ENCODE measurements at regions not wholly inside any gene's neighbourhood (a gene's known extent, or its start where the extent isn't known, plus 50 kb on each side); places are given as distances from the start of the nearest gene placed in this dataset.
A peak's percentile ranks its signal among the peaks of the same experiment; 100 is the strongest.

DNA sequence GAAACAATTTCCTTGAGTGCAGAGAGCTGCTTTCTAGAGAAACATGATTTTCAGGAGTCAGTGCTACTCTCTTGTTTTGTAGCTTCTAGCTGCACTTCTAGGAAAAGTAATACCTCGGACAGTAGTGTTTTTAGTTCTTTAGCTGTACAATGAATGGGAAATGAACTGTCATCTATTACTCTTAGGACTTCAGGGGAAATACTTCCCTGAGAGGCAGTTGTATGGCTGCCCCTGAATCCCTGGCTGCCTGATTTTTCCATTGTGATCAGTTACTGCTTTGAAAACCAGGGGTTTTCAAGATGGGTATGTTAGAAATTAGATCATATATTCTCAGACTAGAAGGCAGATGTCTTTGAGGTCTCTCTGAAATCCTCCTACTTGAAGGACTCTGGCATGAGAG, 200.3 kb upstream of the SEMA6D start:
- Histone ChIP-seq H3K9me3 (no peaks in the 10 kb centered on the region), H3K27ac (no peak overlapping the region), H3K27me3 (no peaks in the 10 kb centered on the region), H3K36me3 (no peaks in the 10 kb centered on the region), H3K4me3 (no peak overlapping the region), H3K4me1 (ENCODE audit: insufficient read depth) (peaks cover 2% of the 10 kb centered on the region)
- no peak for DNase-seq
- no peak for TF ChIP-seq EP300 (IDR thresholded peaks at IDR 0.05)
- no peak for TF ChIP-seq CTCF (IDR thresholded peaks at IDR 0.05)
- no peak for TF ChIP-seq POLR2A (IDR thresholded peaks at IDR 0.05)
- 39 to 64% (median 52%) methylated on average over 1 of the region's 1 CpG for WGBS, 3 donors
- intact Hi-C loops (cut with DNase I), result no loop called here

DNA sequence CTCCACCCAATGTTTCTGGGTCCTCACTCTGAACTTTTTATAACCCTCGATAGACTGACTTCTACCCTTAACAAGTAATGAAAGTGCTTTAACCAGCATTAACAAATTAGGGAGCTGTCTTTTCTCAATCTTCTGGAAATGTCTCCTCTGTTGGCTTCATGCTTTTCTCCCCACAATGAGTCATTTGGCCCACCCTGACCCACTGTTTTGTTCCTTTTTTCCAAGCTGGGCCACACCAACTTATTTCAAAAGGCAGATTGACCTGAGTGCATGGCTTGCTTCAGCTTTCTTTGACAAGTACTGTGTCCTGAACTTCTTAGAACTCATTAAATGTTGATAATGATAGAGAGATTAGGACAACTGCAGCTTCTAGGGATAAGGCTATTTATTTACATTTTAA, 199.6 kb upstream of the SEMA6D start:
- Histone ChIP-seq H3K36me3 (no peaks in the 10 kb centered on the region), H3K4me3 (no peak overlapping the region), H3K9me3 (no peaks in the 10 kb centered on the region), H3K27me3 (no peaks in the 10 kb centered on the region), H3K27ac (peak overlapping the region in 1 of 2 donors; percentile 8), H3K4me1 (ENCODE audit: insufficient read depth) (peaks cover 2% of the 10 kb centered on the region)
- DNase-seq, result peak in 3 of 5 donors; percentile 10 to 26 (median 11)
- intact Hi-C loops (cut with DNase I), result no loop called here
- TF ChIP-seq POLR2A (IDR thresholded peaks at IDR 0.05) (no peak), EP300 (IDR thresholded peaks at IDR 0.05) (no peak), CTCF (IDR thresholded peaks at IDR 0.05) (no peak)
- 4 to 9% (median 6%) methylated on average over 1 of the region's 1 CpG for WGBS, 3 donors

DNA sequence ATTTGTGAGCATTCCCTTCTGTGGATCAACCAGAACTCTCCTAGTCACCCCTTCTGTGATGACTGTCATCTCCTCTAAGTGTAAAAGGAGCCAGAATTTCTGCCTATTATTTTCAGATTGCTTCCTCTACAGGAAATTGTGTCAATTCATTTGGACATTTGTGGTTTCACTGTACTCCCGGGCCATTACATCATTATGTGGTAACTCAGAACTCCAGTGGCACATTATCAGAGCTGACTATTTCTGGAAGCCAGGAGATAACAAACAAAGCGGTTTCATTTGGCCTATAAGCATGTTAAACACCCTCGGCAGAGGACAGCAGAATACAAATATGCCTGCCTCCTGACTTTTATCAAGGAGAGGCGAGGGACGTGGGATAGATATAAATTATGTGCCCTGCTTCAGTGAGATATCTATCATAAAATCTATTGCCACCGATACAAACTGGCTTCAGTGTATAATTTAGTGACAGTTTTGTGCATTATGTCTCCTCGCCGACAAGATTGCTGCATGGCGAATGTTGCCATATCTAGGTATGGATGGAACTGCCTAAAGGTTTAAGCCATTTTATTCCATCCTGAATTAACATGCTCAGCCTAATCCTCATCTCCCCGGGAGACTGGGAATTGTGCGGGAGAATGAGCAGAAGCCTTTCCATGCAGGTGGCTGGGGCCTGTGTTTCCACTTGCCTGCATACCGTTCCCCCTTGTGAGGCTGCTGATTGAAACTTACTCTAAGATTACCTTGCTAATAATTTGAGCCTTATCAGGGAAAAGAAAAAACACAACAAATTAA, 193.4 kb upstream of the SEMA6D start:
- no peak for DNase-seq
- 71 to 84% (median 73%) methylated on average over 12 of the region's 12 CpGs for WGBS, 3 donors
- no peaks in the 10 kb centered on the region for H3K9me3 ChIP-seq

GRCh38 chr15:47529241-47529640, 188.1 kb upstream of the SEMA6D start:
- Histone ChIP-seq H3K4me3 (no peak overlapping the region), H3K36me3 (no peaks in the 10 kb centered on the region), H3K9me3 (no peaks in the 10 kb centered on the region), H3K27me3 (no peaks in the 10 kb centered on the region), H3K4me1 (ENCODE audit: insufficient read depth) (no peaks in the 10 kb centered on the region), H3K27ac (no peak overlapping the region)
- 74 to 90% (median 78%) methylated on average over 1 of the region's 1 CpG for WGBS, 3 donors
- DNase-seq, result no peak
- TF ChIP-seq POLR2A (IDR thresholded peaks at IDR 0.05) (no peak), CTCF (IDR thresholded peaks at IDR 0.05) (no peak), EP300 (IDR thresholded peaks at IDR 0.05) (no peak)
- intact Hi-C loops (cut with DNase I), result no loop called here

More for the DNA sequence above, 193.4 kb upstream of the SEMA6D start:
- Histone ChIP-seq H3K4me1 (ENCODE audit: insufficient read depth) (no peaks in the 10 kb centered on the region), H3K27ac (no peak overlapping the region), H3K27me3 (no peaks in the 10 kb centered on the region), H3K4me3 (no peak overlapping the region), H3K36me3 (no peaks in the 10 kb centered on the region)
- intact Hi-C loops (cut with DNase I), result no loop called here
- no peak for TF ChIP-seq POLR2A (IDR thresholded peaks at IDR 0.05)
- no peak for TF ChIP-seq CTCF (IDR thresholded peaks at IDR 0.05)
- no peak for TF ChIP-seq EP300 (IDR thresholded peaks at IDR 0.05)
